Limb (tissue), 2 donors: ENCODE measurements at regions not wholly inside any gene's neighbourhood (a gene's known extent, or its start where the extent isn't known, plus 50 kb on each side); places are given as distances from the start of the nearest gene placed in this dataset.
A peak's percentile ranks its signal among the peaks of the same experiment; 100 is the strongest.
"Not testable (repeated sequence)": the region's sequence is repeated elsewhere in the genome, so short reads cannot be mapped to it uniquely, and the experiment has no call there.

ENCODE experiments used
- DNase-seq, 2 donors: peaks; one replicate each; pipeline ENCODE4 v3.0.0-alpha.2; 2016; ENCODE audit errors: extremely low spot score in 2 of 2

GRCh38 chr5:126119887-126120442, 303.2 kb upstream of the GRAMD2B start:
- no peak for DNase-seq

GRCh38 chr5:126120939-126121338, 302.3 kb upstream of the GRAMD2B start:
- no peak for DNase-seq

DNA sequence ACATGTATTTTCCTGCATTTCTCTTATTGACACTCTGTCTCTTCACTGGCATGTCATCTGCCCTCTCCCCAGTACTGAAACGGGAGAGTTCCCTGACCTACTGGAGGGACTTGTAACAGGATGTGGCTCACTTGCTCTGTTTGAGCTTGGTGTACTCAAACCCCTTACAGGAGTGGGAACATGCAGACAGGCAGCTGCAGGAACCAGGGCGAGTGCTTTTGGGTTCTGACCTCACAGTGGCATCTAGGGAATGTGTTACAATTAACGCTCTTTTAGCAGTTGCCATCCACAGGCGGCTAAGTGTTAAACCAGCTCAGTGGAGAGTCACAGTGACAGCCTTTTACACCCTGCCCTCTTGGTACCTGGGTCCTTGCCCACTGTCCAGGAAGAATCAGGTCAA, 300.3 kb upstream of the GRAMD2B start:
- DNase-seq, result no peak

DNA sequence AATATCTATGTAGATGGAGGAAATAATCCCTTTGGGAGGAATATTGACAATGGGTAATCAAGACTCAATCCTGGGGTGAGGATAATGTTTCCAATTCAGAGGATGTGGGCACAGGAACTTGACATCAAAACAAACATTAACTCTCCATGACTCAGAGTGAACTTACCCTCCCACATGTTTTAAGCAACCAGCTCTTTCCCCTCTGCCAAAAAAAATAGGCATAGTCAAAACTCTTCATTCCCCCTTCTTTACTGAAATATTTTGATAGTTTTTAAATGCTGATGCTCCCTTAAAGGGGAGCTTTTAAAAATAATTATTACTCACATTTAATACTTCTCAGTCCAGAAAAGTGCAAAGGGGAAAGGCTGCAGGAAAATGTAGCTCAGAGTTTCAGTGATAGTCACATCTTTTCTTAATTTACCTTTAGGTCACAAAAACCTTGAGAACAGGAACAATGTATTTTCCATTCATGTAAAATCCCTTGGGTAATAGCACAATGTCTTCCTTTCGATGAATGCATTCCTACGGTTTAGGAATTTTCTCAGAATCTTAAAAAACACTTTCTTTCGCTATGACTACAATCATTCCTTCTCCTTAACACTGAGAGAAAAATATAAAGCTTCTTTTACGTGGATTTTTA, 298.4 kb upstream of the GRAMD2B start:
- DNase-seq, result no peak

DNA sequence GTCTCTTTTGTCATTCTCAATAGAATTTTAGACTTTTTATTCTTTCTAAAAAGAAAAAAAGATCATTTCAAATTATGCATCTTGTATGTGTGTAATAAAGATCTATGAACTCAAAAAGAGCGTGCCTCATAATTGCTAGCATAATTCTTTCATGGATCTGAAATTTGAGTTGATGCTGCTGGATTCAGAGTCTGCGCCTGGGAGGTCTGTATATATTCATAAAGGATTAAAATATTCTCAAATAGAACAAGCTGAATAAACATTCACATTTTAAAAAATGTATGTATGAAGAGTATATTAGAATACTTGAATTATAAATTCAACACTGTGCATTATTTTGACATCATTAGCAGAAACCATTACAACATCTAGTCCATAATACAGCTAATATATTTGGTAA, 297.8 kb upstream of the GRAMD2B start:
- peak in 1 of 2 donors; percentile 24 for DNase-seq

DNA sequence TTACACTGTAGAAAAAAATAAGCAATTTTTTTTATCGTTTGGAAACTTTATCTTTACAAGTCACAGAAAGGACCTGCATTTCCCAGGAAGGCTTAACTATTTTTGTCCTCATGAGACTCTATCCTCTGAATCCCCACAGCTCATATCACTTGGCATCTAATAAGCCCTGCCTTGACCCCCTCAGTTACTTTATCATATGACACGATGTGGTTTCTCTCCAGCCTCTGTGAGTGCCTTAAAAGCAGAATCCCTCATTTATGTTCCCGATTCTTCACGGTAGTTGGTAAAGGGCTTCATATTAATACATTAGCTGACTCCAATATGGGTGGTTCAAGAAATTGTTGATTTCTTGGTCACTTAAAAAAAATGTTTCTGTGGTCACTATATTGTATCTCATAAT, 296.6 kb upstream of the GRAMD2B start:
- DNase-seq, result no peak

DNA sequence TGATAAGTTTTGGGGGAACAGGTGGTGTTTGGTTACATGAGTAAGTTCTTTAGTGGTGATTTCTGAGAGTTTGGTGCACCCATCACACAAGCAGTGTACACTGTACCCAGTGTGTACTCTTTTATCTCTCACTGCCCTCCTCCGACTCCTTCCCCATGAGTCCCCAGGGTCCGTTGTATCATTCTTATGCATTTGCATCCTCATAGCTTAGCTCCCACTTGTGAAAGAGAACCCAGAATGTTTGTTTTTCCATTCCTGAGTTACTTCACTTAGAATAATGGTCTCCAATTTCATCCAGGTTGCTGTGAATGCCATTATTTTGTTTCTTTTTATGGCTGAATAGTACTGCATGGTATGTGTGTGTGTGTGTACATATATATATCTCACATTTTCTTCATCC, 295.8 kb upstream of the GRAMD2B start:
- not testable (repeated sequence) for DNase-seq

- no peak for DNase-seq
Observed at GRCh38 chr5:126129431-126129830, 293.8 kb upstream of the GRAMD2B start.

GRCh38 chr5:126133424-126133823, 289.8 kb upstream of the GRAMD2B start:
- no peak for DNase-seq

DNA sequence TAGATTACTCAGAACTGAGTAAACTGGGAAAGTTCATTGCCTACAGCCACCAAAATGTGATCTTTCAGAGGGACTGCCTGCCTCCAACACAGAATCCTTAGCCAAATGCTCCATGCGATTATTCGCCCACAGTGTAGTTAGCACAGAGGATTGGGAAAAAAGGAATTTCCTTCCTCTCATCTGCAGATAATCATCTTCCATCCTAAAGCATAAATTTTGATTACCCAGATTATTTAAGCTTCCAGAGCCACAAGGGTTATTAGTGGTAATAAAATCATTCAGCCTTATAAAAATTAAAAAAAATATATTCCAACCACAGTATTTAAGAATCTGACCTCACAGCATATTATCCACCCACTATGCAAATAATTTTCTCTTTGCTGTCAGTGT, 285.3 kb upstream of the GRAMD2B start:
- DNase-seq, result peak in 1 of 2 donors; percentile 28

DNA sequence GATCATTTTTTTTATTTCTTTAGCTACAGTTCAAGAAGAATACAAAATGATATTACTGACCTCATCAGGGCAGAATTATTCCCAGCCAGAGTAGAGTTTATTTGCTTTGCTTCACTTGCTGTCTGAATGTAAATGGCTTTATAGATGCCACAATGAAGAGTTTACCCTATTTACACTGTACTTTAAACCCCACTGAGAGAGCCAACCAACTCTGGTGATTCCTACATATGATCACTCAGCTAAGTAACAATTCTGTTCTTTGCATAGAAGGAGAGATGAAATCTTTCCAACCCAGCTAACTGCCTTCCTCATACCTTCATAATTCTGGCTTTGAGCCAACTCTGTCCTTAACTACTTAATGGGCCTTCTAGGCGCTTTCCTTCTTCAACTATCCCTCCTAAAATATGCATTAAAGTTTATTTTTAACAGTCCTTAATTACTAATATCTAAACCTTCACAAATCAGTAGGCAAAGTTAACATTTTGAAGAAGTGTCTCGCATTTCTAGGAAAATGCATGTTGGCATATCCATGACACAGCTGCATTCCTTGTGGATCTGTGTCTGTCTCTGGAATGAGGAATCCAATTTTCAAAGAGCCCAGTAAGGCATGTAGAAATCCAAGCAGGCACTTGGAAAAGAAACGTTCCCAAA, 284.8 kb upstream of the GRAMD2B start:
- DNase-seq, result peak in 1 of 2 donors; percentile 47

DNA sequence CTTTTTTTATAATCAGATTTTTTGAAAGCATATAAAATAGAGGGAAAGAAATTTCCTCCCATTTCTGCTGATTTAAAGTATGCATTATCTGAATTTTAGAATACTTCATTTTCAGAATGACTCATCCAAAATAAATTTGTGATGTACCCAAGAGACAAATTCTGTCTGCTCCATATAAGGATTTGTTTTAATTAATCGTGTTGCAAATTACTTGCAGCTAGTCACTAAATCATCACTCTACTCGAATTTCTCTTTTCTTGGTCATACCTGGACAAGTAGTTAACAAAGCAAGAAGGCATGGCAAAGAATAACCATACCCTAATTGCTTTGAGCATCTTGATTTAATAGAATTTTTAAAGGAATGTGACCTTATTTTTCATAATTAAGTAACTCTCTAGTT, 284.1 kb upstream of the GRAMD2B start:
- DNase-seq, result no peak

DNA sequence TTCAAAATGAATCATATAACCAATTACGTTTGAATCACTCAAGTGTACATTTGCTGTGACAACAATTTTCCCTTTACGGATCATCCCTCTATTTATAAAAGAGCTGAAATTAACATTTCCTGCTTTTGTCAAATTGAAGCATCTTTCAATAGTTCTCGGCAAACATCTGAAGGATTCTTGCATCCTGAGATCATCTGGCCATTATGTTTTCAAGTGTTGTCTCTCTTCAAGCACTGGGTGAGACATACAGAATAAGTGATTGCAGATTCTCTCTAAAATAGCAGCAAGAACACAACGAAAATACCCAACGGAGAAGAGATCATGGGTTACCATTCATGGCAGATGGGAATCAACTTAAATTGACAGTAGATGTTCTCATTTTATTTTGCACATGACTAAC, 283.4 kb upstream of the GRAMD2B start:
- DNase-seq, result peak in 1 of 2 donors; percentile 55

GRCh38 chr5:126143622-126144021, 279.6 kb upstream of the GRAMD2B start:
- no peak for DNase-seq

GRCh38 chr5:126150319-126150718, 272.9 kb upstream of the GRAMD2B start:
- not testable (repeated sequence) for DNase-seq

- not testable (repeated sequence) for DNase-seq
Observed at GRCh38 chr5:126155298-126155697, 267.9 kb upstream of the GRAMD2B start.

GRCh38 chr5:126166368-126166767, 256.8 kb upstream of the GRAMD2B start:
- DNase-seq, result no peak

- no peak for DNase-seq
Observed at GRCh38 chr5:126168785-126169184, 254.4 kb upstream of the GRAMD2B start.

GRCh38 chr5:126171916-126172315, 251.3 kb upstream of the GRAMD2B start:
- DNase-seq, result no peak

- no peak for DNase-seq
Observed at GRCh38 chr5:126172812-126173211, 250.4 kb upstream of the GRAMD2B start.

- peak; percentile 32 to 51 for DNase-seq
Observed at GRCh38 chr5:126178521-126178920, 244.7 kb upstream of the GRAMD2B start.

GRCh38 chr5:126182971-126183695, 240.1 kb upstream of the GRAMD2B start:
- DNase-seq, result no peak
